HG03060 (cell line): ENCODE measurements at regions not wholly inside any gene's neighbourhood (a gene's known extent, or its start where the extent isn't known, plus 50 kb on each side); places are given as distances from the start of the nearest gene placed in this dataset.
"Not testable (repeated sequence)": the region's sequence is repeated elsewhere in the genome, so short reads cannot be mapped to it uniquely, and the experiment has no call there.

Experiments
- ATAC-seq: cut with Tn5 transposase; IDR thresholded peaks from one replicate; pipeline ENCODE4 v1.9.1; 2021; ENCODE audit warnings: low read depth, moderate number of reproducible peaks; ENCODE audit not compliant: unreplicated experiment

DNA sequence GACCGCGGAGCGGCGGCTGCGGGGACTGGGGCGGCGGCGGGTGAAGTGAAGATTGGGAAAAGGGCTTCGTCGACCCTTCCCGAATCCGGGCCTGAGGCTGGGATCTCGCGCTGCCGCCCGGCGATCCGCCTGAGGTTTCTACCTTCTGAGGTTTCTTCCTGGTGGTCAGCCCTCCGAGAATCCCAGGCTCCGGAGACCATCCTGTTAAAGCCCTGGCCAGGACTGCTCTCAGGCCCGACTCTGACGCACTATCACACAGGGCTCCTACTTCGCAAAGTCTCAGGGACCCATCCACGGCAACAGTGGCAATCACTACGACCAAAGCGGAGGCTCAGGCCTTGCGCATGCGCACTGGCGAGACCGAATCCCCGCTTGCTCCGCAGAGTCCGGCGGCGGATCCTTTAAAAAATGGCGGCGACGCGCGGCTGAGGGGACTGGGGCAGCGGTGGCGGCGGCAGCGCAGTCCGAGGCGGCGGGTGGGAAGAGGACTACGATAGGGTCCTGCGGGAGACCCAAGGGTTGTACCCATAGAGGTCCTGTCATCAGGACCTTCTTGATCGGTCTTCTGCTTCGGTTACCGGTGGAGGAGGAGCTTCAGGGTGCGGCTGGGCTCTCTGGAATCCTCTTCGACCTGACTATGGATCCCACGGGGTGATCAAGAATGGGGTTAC, 157.2 kb upstream of the ZNF337 start:
- peak; percentile 81 for ATAC-seq

DNA sequence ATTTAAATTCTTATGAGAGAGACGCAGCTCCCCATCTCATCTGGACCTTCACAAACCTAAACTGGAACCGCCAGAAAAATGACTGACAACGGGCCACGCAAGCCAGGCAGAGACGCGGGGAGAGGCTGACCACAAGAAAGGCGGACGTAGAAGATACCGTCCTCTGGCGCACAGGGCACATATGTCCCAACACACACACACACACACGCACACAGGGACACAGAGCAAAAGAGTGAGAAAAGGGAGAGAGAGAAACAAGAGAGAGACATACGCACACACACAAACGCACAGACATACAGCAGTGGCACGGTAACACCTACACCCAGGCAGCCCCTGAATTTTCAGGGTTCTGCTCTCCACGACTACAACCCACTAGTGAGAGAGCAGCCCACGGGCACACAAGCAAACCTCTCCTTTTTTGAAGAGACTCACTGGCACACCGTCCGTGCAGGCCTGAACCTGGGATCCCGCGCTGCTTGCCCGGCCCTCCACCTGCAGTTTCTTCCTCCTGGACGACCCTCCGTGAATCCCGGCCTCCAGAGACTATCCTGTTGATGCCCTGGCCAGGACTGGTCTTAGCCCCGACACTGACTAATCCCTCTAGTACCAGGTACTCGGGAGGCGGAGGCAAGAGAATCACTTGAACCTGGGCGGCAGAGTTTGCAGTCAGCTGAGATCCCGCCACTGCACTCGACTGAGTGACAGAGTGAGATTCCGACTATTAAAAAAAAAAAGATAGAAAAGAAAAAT, 156.5 kb upstream of the ZNF337 start:
- ATAC-seq = not testable (repeated sequence)

DNA sequence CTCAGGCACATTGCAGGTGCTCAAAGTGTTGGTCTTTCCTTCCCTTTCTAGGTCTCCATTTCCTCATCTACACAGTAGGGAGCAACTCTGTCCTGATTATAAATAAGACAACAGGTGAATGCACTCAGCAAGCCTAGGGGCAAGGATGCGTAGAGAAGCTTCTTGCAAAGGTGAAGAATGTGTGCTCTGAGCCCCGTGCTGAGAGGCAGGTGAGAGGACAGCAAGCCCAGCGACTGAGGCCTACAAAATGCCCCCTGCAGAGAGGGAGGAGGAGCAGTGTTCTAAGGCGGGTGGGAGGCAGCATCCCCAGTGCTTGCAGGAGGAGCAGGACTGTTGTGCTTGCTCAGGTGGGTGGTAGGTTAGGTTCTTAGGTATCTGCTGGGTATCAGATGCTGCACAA, 153.5 kb upstream of the ZNF337 start:
- not testable (repeated sequence) for ATAC-seq

DNA sequence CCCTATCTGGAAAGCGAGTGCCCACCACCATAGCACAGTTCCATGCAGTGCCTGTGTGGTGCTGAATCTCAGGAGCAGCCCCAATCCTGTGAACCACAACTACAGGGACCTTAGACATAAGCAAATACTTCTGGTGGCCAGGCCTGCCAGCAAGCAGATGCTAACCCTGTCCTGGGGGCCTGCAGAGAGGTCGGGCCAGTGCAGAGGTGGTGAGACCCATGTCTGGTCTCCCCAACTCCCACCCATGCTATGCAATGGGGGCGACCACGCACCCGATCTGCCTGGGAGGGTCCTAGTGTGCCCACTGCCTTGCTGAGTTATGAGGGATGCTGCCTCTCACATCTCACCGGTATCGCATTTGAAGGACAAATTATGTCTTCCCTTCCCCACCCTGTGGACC, 151.6 kb upstream of the ZNF337 start:
- ATAC-seq = no peak

DNA sequence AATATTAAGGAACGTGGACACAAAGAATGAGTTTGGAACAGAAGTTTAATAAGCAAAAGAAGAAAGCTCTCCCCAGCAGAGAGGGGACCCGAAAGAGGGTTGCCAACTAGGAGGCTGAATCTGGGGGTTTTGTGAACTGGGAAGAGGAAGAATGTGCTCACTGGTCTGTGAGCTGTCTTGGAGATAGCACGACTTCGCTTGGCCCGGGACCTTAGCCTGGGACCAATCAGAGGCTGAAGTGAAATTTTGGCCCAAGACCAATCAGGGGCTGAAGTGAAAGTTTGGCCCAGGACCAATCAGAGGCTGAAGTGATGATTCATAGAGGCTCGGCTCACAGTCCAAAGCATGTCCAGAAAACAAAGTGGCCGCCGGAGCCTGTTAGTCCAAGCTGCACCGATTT, 148.0 kb upstream of the ZNF337 start:
- ATAC-seq = not testable (repeated sequence)

DNA sequence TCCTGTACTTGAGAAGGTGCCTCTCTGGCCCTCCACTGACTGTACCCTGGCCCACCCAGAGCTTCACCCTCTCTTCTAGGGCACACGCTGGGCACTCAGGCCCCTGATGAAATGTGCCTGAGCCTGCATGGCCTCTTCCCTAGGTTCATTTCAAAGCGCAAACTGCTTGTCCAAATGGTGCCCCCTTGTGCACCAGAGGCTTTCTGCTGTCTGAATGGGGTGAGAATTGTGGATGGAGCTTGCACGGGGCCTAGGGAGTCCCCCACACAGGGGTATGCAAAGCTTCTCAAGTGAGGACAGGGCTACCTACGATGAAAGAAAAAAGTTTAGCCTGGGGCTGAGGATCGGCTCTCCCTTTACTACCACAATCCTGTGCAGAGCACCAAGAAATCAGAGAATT, 116.9 kb upstream of the ZNF337 start:
- not testable (repeated sequence) for ATAC-seq

DNA sequence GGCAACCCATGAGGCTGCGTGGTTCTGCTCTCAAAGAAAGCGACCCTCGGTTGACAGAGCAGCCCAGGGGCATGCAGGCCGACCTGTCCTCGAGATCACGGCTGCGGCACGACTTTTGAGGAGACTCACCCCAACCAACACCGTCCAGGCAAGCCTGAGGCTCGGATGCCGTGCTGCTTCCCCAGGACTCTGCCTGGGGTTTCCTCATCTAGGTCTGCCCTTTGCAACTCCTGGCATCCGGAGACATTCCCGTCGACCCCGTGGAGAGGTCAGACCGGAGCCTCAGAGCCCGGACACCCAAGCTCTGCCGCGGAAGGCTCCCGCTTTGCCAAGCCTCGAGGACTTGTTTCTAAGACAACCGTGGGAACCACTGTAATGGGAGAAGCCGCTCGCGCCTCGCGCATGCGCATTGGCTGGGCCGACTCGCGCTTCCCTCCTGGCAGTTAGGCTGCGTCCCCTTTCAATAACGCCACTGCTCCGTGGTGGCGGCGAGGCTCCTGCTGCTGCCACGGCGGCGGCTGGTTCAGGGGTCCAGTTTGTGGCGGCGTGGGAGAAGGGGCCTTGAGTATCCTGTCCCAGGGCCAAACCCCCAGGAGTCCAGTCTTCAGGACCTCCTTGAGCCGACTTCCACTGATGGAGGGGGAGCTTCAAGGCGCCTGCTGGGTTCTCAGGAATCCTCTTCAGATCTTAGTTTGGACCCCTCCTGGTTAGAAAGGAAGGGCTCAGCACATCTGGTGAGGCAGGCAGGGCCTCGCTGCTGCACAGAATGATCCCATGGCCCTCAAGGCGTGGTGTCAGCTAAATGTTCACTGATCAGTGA, 101.7 kb upstream of the ZNF337 start:
- not testable (repeated sequence) for ATAC-seq

DNA sequence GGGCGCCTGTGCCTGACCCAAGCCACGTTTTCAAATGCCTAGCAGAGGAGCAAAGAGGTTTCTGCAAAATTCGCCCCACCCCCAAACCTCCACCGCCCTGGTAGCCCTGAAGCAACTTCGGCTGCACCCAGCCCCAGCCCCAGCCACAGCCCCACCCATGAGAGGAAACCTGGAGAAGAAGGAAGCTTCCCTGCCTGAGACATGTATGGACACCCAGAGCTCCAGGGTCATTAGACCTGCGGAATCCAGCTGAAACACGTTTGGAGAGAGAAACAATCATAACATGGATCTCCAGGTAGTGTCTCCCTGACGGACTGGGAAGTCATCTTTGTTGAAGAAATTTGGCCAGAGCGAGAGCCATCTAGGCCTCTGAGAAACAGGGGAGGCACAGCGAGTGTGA, 100.4 kb upstream of the ZNF337 start:
- ATAC-seq = not testable (repeated sequence)

DNA sequence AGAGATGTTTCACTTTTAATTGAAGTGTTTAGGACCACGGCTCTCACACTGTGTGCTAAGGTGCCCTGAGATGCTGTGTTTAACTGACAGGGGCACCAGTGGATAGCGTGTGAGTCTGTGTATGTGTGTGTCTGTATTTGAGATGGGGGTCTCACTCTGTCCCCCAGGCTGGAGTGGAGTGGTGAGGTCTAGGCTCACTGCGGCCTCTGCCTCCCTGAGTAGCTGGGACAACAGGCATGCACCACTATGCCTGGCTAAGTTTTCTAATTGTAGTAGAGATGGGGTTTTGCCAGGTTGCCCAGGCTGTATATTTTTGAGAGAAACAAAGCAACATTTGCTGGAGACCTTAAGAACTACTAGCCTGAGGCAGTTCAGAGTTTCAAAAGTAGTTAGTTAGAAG, 80.6 kb upstream of the ZNF337 start:
- ATAC-seq = not testable (repeated sequence)

DNA sequence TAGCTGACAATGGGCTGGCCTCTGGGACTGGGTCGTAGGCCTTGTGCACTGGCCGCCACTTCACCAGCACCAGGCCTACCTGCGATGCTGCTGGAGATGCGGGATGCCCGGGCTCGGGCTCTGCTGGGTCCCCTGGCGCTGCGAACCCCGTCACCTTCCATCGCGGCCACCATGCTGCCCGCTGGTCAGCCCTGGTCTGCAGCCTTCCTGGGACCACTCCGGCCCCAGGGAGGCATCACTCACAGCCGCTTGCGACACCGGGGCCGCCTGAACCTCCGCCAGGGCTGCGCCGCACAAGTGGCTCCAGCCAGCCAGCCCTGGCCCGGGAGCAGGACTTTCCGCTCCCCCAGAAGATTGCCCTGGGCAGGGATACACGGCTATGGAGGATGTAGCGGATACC, 78.1 kb upstream of the ZNF337 start:
- not testable (repeated sequence) for ATAC-seq

DNA sequence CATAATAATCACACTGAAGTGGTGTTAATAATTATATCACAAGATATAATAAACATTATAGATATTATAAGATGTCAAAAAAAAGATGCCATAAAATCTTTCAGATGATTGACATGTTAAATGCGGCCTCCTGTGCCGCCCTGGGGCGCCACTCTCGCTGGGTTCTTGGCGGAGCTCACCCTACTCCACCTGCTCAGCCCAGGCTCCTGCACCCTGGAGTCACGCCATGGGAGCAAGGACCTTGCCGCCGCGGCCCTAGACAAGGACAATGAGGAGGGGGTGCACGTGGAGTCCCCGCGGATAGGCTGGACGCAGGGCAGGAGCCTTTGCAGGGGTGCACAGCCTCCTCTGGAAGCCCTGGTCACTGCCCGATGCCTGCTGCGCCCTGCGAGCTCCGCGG, 77.5 kb upstream of the ZNF337 start:
- ATAC-seq = not testable (repeated sequence)

DNA sequence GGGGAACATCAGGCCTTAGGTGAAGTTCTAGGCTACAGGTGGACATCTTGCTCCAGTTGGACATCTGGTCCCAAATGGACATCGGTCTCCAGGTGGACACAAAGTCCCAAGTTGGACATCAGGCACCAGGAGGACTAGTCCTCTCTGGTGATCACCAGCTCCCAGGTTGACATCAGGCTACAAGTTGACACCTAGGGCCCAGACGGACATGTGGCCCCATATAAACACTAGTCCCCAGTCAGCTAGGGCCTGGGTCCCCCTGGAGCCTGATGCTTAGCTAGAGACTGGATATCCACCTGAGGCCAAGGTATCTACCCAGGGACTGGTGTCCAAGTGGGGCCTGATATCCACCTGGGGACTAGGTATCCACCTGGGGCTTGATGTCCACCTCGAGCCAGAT, 75.8 kb upstream of the ZNF337 start:
- ATAC-seq = not testable (repeated sequence)

DNA sequence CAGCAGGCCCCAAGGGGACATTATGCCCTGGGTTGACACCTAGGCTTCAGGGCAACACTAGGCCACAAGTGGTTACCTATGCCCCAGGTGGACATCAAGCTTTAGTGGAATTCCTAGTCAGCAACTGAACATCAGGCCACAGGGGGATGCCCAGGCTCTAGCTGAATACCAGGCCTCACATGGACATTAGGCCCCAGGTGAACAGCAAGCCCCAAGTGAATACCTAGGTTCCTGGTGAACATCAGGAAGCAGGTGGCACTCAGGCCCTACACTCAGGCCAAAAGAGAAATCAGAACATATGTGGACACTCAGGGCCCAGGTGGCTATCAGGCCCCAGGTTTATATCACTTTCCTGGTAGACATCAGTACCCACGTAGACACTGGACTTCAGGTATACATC, 75.2 kb upstream of the ZNF337 start:
- ATAC-seq = not testable (repeated sequence)

DNA sequence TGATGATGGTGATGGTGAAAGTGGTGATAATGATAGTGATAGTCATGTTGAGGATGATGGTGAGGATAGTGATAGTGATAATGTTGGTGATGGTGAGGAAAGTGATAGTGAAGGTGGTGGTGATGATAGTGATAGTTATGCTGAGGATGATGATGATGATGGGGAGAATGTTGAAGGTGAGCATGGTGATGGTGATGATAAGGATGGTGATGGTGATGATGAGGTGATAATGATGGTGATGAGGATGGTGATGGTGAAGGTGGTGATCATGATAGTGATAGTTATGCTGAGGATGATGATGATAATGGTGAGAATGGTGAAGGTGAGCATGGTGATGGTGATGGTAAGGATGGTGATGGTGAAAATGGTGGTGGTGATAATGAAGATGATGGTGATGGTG, 64.9 kb upstream of the ZNF337 start:
- no peak for ATAC-seq

DNA sequence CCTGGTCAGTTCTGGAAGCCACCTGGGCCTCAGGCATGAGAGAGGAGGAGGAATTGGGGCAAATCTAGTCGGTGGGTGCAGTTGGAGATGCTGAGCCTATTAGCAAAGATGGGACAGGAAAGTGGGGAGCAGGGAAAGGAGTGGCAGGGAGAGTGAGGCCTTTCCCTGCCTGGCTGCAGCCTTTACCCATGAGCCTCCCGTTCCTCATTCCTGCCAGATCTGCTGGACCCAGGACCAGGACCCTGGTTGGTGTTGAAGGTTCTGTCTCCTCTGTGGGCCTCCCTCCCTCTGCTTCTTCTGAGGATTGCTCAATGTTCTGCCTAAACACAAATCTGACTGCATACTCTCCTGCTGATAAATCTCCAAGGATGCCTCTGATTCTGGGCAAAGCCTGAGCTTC, 64.4 kb upstream of the ZNF337 start:
- not testable (repeated sequence) for ATAC-seq

DNA sequence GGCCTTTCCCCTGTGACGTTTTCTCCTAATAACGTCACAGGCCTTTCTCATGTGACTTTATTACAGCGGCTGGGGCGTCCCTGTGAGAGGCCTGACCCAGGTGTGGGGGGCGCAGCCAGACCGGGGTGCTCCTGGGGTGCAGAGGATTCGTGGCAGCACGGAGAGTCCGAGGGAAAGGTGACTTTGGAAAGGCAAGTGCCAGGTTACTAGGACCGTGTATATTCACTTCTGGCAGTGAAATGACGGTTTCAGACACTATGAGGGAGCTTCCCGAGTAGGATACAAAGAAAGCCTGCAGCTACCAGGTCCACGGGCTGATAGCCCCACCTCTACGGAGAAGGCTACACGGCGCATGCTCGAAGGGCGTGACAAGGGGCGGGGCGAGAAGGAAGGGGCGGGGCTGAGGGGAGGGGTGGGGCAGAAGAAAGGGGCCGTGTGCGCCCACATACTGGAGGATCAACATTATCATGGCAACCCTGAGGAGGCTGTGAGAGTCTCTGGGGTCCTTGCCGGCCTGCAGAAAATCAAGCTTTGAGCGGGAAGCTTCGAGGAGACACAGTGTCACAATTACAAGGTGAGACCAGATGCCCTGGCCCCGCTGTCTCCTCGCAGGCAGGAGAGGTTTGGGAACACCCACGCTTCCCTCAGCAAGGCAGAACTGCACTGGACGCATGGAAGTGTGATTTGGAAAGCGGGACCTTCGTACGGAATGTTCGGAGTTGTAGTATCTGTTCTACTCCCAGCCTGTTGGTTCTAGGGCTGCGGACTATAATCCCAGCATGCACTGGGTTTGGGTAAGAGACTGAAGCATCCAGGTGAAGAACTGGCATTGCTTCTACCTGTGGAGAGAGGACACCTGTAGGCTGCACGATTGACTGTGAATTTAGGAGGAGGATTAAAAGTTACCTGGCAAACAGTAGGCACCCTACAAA, 54.4 kb upstream of the ZNF337 start:
- ATAC-seq = no peak

DNA sequence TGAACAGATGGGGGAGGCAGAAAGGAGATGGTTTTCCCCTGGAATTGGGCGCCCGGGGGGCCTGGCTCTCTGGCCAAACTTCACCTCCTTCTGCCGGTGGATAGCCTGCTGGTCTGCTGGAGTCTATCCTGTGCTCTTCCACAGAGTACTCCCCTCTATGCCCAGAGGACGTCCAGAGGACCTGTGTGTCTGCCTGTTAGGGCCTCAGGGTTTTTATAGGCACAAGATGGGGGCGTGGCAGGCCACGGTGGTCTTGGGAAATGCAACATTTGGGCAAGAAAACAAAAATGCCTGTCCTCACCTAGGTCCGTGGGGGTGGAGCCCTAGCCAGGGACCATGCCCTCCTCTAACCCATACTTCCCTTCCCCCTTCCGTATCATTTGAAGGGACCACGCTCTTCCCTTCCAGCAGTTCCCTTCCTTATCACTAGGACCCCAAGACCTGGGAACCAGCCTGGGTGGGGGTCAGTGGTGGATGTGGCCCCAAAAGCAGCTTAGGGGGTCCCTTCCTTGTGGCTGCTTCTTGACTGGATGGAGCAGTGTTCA, 53.6 kb upstream of the ZNF337 start:
- ATAC-seq = no peak

DNA sequence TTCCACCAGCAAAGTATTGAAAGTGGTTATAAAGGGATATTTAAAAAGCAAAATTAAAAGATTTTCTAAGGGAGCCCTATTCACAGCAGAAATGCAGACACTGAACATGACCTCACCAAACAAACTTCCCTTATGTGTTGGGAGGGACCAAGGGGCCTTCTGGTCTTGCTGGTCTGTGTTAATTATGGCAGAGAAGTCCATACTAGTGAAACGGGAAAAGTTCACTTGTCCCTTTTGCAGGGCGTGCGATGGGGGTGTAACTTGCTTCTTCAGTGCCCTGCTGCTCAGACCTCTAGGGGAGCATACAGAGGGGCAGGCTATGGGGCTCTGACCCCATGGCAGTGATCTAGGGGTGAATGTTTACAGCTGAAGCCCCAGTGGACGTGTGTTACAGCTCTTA, 53.0 kb upstream of the ZNF337 start:
- ATAC-seq = no peak
